Activated CD8-positive, alpha-beta T cell treated with anti-CD3 and anti-CD28 coated beads for 36 hours (primary cell): ENCODE measurements at regions not wholly inside any gene's neighbourhood (a gene's known extent, or its start where the extent isn't known, plus 50 kb on each side); places are given as distances from the start of the nearest gene placed in this dataset.
A peak's percentile ranks its signal among the peaks of the same experiment; 100 is the strongest.

Source experiments
- ATAC-seq: fragments of 200-7000 bp; cut with Tn5 transposase; one replicate; pipeline ENCODE4 v1.10.0; 2021; ENCODE audit warnings: mild to moderate bottlenecking, moderate library complexity
- CTCF ChIA-PET: fragments of 350-600 bp; sonication (Branson Sonifier 250); formaldehyde crosslinking; loops from one replicate; lab custom pipeline; 2021; ENCODE audit warnings: antibody characterized with exemption; lab: Charles Lee
- POLR2A ChIA-PET: fragments of 350-600 bp; sonication (Branson Sonifier 250); formaldehyde crosslinking; loops from one replicate; lab custom pipeline; 2021; ENCODE audit warnings: antibody characterized with exemption; lab: Charles Lee
- DNase-seq: peaks from one replicate; pipeline ENCODE4 v3.0.0-alpha.2; 2020
- H3K27ac Mint-ChIP-seq: one replicate; pipeline ENCODE4 v1.8.0; 2021; ENCODE audit warnings: mild to moderate bottlenecking, mixed read lengths
- H3K27me3 Mint-ChIP-seq: one replicate; pipeline ENCODE4 v1.8.0; 2021; ENCODE audit warnings: mixed read lengths
- H3K36me3 Mint-ChIP-seq: one replicate; pipeline ENCODE4 v1.8.0; 2021; ENCODE audit warnings: low read depth, mixed read lengths
- H3K4me1 Mint-ChIP-seq: one replicate; pipeline ENCODE4 v1.8.0; 2021; ENCODE audit warnings: low read depth, mixed read lengths
- H3K4me3 Mint-ChIP-seq: one replicate; pipeline ENCODE4 v1.8.0; 2021; ENCODE audit warnings: mild to moderate bottlenecking, moderate library complexity, mixed read lengths
- H3K9me3 Mint-ChIP-seq: one replicate; pipeline ENCODE4 v1.8.0; 2021; ENCODE audit warnings: mixed read lengths
- CTCF ChIP-seq: fragments of 200-600 bp; IDR thresholded peaks from one replicate; pipeline ENCODE4 v1.8.0; 2022; ENCODE audit warnings: antibody characterized with exemption, mild to moderate bottlenecking
- intact Hi-C: fragments of 100-400 bp; cut with micrococcal nuclease; formaldehyde crosslinking; loops from one replicate; pipeline ENCODE4 v1.10.0; 2022

- POLR2A ChIA-PET = no interaction called here
- CTCF ChIA-PET = interaction anchor here (0.7 to 1.7 kb wide), 4 partner anchors 8 to 630 kb away, joined by 3 to 6 read pairs (median 4); no protein-coding TSS in a partner anchor
- ATAC-seq (no peak), DNase-seq (no peak)
- TF ChIP-seq CTCF = no peak
- Mint-ChIP-seq H3K36me3 (no peaks in the 10 kb centered on the region), H3K4me3 (no peak overlapping the region), H3K9me3 (no peaks in the 10 kb centered on the region), H3K27ac (no peak overlapping the region), H3K4me1 (peaks cover 4% of the 10 kb centered on the region), H3K27me3 (peaks cover 5% of the 10 kb centered on the region)
- intact Hi-C loops = no loop called here
Observed at GRCh38 chr11:8329336-8329735, 65.7 kb upstream of the LMO1 start.

GRCh38 chr11:8328848-8329330 lies 65.2 kb upstream of the LMO1 start:
- peak; percentile 81 for TF ChIP-seq CTCF
- no peaks in the 10 kb centered on the region for H3K36me3 Mint-ChIP-seq
- intact Hi-C loops = no loop called here
- POLR2A ChIA-PET = no interaction called here
- H3K4me3 Mint-ChIP-seq = no peak overlapping the region
- DNase-seq = peak; percentile 91
- no peaks in the 10 kb centered on the region for H3K9me3 Mint-ChIP-seq
- H3K27me3 Mint-ChIP-seq = peaks cover 5% of the 10 kb centered on the region
- peaks cover 4% of the 10 kb centered on the region for H3K4me1 Mint-ChIP-seq
- peak; percentile 96 for ATAC-seq
- CTCF ChIA-PET = interaction anchor here (0.7 to 1.7 kb wide), 3 partner anchors 9 to 157 kb away, joined by 3 to 6 read pairs (median 5); no protein-coding TSS in a partner anchor
- no peak overlapping the region for H3K27ac Mint-ChIP-seq

GRCh38 chr11:8328231-8328794 lies 64.6 kb upstream of the LMO1 start:
- ChIA-PET CTCF (interaction anchor here (0.9 to 1.5 kb wide), 2 partner anchors 9 to 13 kb away, joined by 3 to 6 read pairs; no protein-coding TSS in a partner anchor), POLR2A (no interaction called here)
- intact Hi-C loops = no loop called here
- peaks cover 4% of the 10 kb centered on the region for H3K4me1 Mint-ChIP-seq
- H3K4me3 Mint-ChIP-seq = no peak overlapping the region
- no peak for TF ChIP-seq CTCF
- DNase-seq (no peak), ATAC-seq (no peak)
- H3K27ac Mint-ChIP-seq = no peak overlapping the region
- H3K9me3 Mint-ChIP-seq = no peaks in the 10 kb centered on the region
- H3K36me3 Mint-ChIP-seq = no peaks in the 10 kb centered on the region
- H3K27me3 Mint-ChIP-seq = peaks cover 5% of the 10 kb centered on the region

GRCh38 chr11:8327761-8328192 lies 64.1 kb upstream of the LMO1 start:
- ATAC-seq (no peak), DNase-seq (peak; percentile 8)
- POLR2A ChIA-PET = no interaction called here
- intact Hi-C loops = no loop called here
- Mint-ChIP-seq H3K36me3 (no peaks in the 10 kb centered on the region), H3K9me3 (no peaks in the 10 kb centered on the region), H3K4me1 (peaks cover 4% of the 10 kb centered on the region), H3K27ac (no peak overlapping the region), H3K27me3 (peaks cover 5% of the 10 kb centered on the region), H3K4me3 (no peak overlapping the region)
- no peak for TF ChIP-seq CTCF
- CTCF ChIA-PET = interaction anchor here (0.9 to 1.5 kb wide), 3 partner anchors 10 to 22 kb away, joined by 3 to 6 read pairs (median 3); no protein-coding TSS in a partner anchor

- DNase-seq (no peak), ATAC-seq (no peak)
- Mint-ChIP-seq H3K36me3 (no peaks in the 10 kb centered on the region), H3K27ac (no peak overlapping the region), H3K4me3 (no peak overlapping the region), H3K27me3 (peaks cover 5% of the 10 kb centered on the region), H3K4me1 (peaks cover 4% of the 10 kb centered on the region), H3K9me3 (no peaks in the 10 kb centered on the region)
- ChIA-PET POLR2A (no interaction called here), CTCF (no interaction called here)
- intact Hi-C loops = no loop called here
- TF ChIP-seq CTCF = no peak
Observed at GRCh38 chr11:8326337-8326736, 62.7 kb upstream of the LMO1 start.
